HG03469 (cell line): ENCODE measurements at regions not wholly inside any gene's neighbourhood (a gene's known extent, or its start where the extent isn't known, plus 50 kb on each side); places are given as distances from the start of the nearest gene placed in this dataset.
"Not testable (repeated sequence)": the region's sequence is repeated elsewhere in the genome, so short reads cannot be mapped to it uniquely, and the experiment has no call there.

ENCODE experiments used
- ATAC-seq: cut with Tn5 transposase; IDR thresholded peaks from one replicate; pipeline ENCODE4 v1.9.1; 2021; ENCODE audit warnings: mild to moderate bottlenecking, moderate library complexity, moderate number of reproducible peaks; ENCODE audit not compliant: unreplicated experiment

- no peak for ATAC-seq
Observed at GRCh38 chr6:106749609-106750008, 120.2 kb downstream of the QRSL1 start.

GRCh38 chr6:106748547-106749207 lies 119.3 kb downstream of the QRSL1 start:
- ATAC-seq: no peak

GRCh38 chr6:106747139-106747538 lies 117.8 kb downstream of the QRSL1 start:
- ATAC-seq: no peak

GRCh38 chr6:106746652-106747051 lies 117.3 kb downstream of the QRSL1 start:
- ATAC-seq: no peak

- no peak for ATAC-seq
Observed at GRCh38 chr6:106745824-106746582, 116.6 kb downstream of the QRSL1 start.

GRCh38 chr6:106745197-106745770 lies 115.9 kb downstream of the QRSL1 start:
- ATAC-seq: no peak

GRCh38 chr6:106744781-106745180 lies 115.4 kb downstream of the QRSL1 start:
- no peak for ATAC-seq

- ATAC-seq: not testable (repeated sequence)
Observed at GRCh38 chr6:106744029-106744428, 114.7 kb downstream of the QRSL1 start.

GRCh38 chr6:106743612-106744011 lies 114.2 kb downstream of the QRSL1 start:
- ATAC-seq: no peak

- no peak for ATAC-seq
Observed at GRCh38 chr6:106740287-106740686, 110.9 kb downstream of the QRSL1 start.

- ATAC-seq: no peak
Observed at GRCh38 chr6:106739387-106739786, 110.0 kb downstream of the QRSL1 start.

- ATAC-seq: no peak
Observed at GRCh38 chr6:106736502-106736901, 107.1 kb downstream of the QRSL1 start.

GRCh38 chr6:106735828-106736227 lies 106.5 kb downstream of the QRSL1 start:
- ATAC-seq: no peak

- ATAC-seq: no peak
Observed at GRCh38 chr6:106735136-106735633, 105.8 kb downstream of the QRSL1 start.

GRCh38 chr6:106733386-106733785 lies 104.0 kb downstream of the QRSL1 start:
- no peak for ATAC-seq

- ATAC-seq: no peak
Observed at GRCh38 chr6:106732376-106732940, 103.1 kb downstream of the QRSL1 start.

- ATAC-seq: no peak
Observed at GRCh38 chr6:106731843-106732160, 102.4 kb downstream of the QRSL1 start.

- ATAC-seq: no peak
Observed at GRCh38 chr6:106731144-106731842, 101.9 kb downstream of the QRSL1 start.

GRCh38 chr6:106730718-106731117 lies 101.3 kb downstream of the QRSL1 start:
- ATAC-seq: no peak

- ATAC-seq: no peak
Observed at GRCh38 chr6:106730264-106730663, 100.9 kb downstream of the QRSL1 start.

GRCh38 chr6:106729841-106730240 lies 100.5 kb downstream of the QRSL1 start:
- no peak for ATAC-seq
